ENCODE measurements at regions not wholly inside any gene's neighbourhood (a gene's known extent, or its start where the extent isn't known, plus 50 kb on each side); places are given as distances from the start of the nearest gene placed in this dataset.
"Not testable (repeated sequence)": the region's sequence is repeated elsewhere in the genome, so short reads cannot be mapped to it uniquely, and the experiment has no call there.

GRCh38 chr9:2271426-2271825 is 256.3 kb downstream of the SMARCA2 start:
- Histone ChIP-seq H3K79me2 (ENCODE audit: control insufficient read depth, insufficient read depth, low read length) (no peaks in the 10 kb centered on the region), H3K9me3 (ENCODE audit: control insufficient read depth, insufficient read depth, low read depth, low read length) (no peaks in the 10 kb centered on the region), H2AFZ (ENCODE audit: low read length) (no peak overlapping the region), H3K36me3 (ENCODE audit: control insufficient read depth, insufficient read depth, low read length) (no peaks in the 10 kb centered on the region), H3K9ac (ENCODE audit: insufficient read depth, low read length) (no peak overlapping the region), H3K27me3 (ENCODE audit: control insufficient read depth, insufficient read depth, low read length) (no peaks in the 10 kb centered on the region), H3K4me1 (ENCODE audit: control insufficient read depth, extremely low read depth, insufficient read depth, low read length) (no peaks in the 10 kb centered on the region), H4K20me1 (ENCODE audit: control insufficient read depth, extremely low read depth, insufficient read depth, low read length) (no peaks in the 10 kb centered on the region), H3K27ac (ENCODE audit: insufficient read depth, low read length) (no peak overlapping the region), H3K4me2 (ENCODE audit: extremely low read depth, insufficient read depth, low read length) (no peak overlapping the region), H3K4me3 (replicated peaks in 1 of 4; ENCODE audit: control extremely low read depth in 1 of 4, insufficient read depth in 1 of 4, low read depth in 3 of 4, low read length in 4 of 4) (no peak overlapping the region)
- peak; percentile 10 to 28 for DNase-seq (ENCODE audit: low read depth in 2 of 2)
- TF ChIP-seq CTCF (conservative IDR thresholded peaks at IDR 0.05 in 1 of 2, IDR thresholded peaks at IDR 0.05 in 1 of 2; ENCODE audit: low read depth in 1 of 2, low read length in 2 of 2) (no peak), EZH2 (IDR thresholded peaks at IDR 0.05; ENCODE audit: low read length, missing control alignments) (no peak)

- Histone ChIP-seq H3K9ac (ENCODE audit: insufficient read depth, low read length) (no peak overlapping the region), H3K36me3 (ENCODE audit: control insufficient read depth, insufficient read depth, low read length) (no peaks in the 10 kb centered on the region), H3K4me2 (ENCODE audit: extremely low read depth, insufficient read depth, low read length) (no peak overlapping the region), H3K4me3 (replicated peaks in 1 of 4; ENCODE audit: control extremely low read depth in 1 of 4, insufficient read depth in 1 of 4, low read depth in 3 of 4, low read length in 4 of 4) (no peak overlapping the region), H2AFZ (ENCODE audit: low read length) (no peak overlapping the region), H3K27ac (ENCODE audit: insufficient read depth, low read length) (no peak overlapping the region), H3K9me3 (ENCODE audit: control insufficient read depth, insufficient read depth, low read depth, low read length) (no peaks in the 10 kb centered on the region), H4K20me1 (ENCODE audit: control insufficient read depth, extremely low read depth, insufficient read depth, low read length) (no peaks in the 10 kb centered on the region), H3K27me3 (ENCODE audit: control insufficient read depth, insufficient read depth, low read length) (no peaks in the 10 kb centered on the region), H3K4me1 (ENCODE audit: control insufficient read depth, extremely low read depth, insufficient read depth, low read length) (no peaks in the 10 kb centered on the region), H3K79me2 (ENCODE audit: control insufficient read depth, insufficient read depth, low read length) (no peaks in the 10 kb centered on the region)
- no peak for DNase-seq (ENCODE audit: low read depth in 2 of 2)
- no peak for TF ChIP-seq CTCF (conservative IDR thresholded peaks at IDR 0.05 in 1 of 2, IDR thresholded peaks at IDR 0.05 in 1 of 2; ENCODE audit: low read depth in 1 of 2, low read length in 2 of 2)
- TF ChIP-seq EZH2 (IDR thresholded peaks at IDR 0.05; ENCODE audit: low read length, missing control alignments), result no peak
These were observed 259.6 kb downstream of the SMARCA2 start for GRCh38 chr9:2274762-2275161.

GRCh38 chr9:2276296-2276695 is 261.1 kb downstream of the SMARCA2 start:
- Histone ChIP-seq H3K27ac (ENCODE audit: insufficient read depth, low read length) (no peak overlapping the region), H3K79me2 (ENCODE audit: control insufficient read depth, insufficient read depth, low read length) (no peaks in the 10 kb centered on the region), H3K9me3 (ENCODE audit: control insufficient read depth, insufficient read depth, low read depth, low read length) (no peaks in the 10 kb centered on the region), H3K4me3 (replicated peaks in 1 of 4; ENCODE audit: control extremely low read depth in 1 of 4, insufficient read depth in 1 of 4, low read depth in 3 of 4, low read length in 4 of 4) (no peak overlapping the region), H3K4me1 (ENCODE audit: control insufficient read depth, extremely low read depth, insufficient read depth, low read length) (no peaks in the 10 kb centered on the region), H2AFZ (ENCODE audit: low read length) (no peak overlapping the region), H3K27me3 (ENCODE audit: control insufficient read depth, insufficient read depth, low read length) (no peaks in the 10 kb centered on the region), H3K4me2 (ENCODE audit: extremely low read depth, insufficient read depth, low read length) (no peak overlapping the region), H4K20me1 (ENCODE audit: control insufficient read depth, extremely low read depth, insufficient read depth, low read length) (no peaks in the 10 kb centered on the region), H3K9ac (ENCODE audit: insufficient read depth, low read length) (no peak overlapping the region), H3K36me3 (ENCODE audit: control insufficient read depth, insufficient read depth, low read length) (no peaks in the 10 kb centered on the region)
- DNase-seq (ENCODE audit: low read depth in 2 of 2), result no peak
- TF ChIP-seq EZH2 (IDR thresholded peaks at IDR 0.05; ENCODE audit: low read length, missing control alignments) (no peak), CTCF (conservative IDR thresholded peaks at IDR 0.05 in 1 of 2, IDR thresholded peaks at IDR 0.05 in 1 of 2; ENCODE audit: low read depth in 1 of 2, low read length in 2 of 2) (no peak)

- H3K4me3 ChIP-seq (replicated peaks in 1 of 4; ENCODE audit: control extremely low read depth in 1 of 4, insufficient read depth in 1 of 4, low read depth in 3 of 4, low read length in 4 of 4); DNase-seq (ENCODE audit: low read depth in 2 of 2); H3K9me3 ChIP-seq (ENCODE audit: control insufficient read depth, insufficient read depth, low read depth, low read length); H3K4me2 ChIP-seq (ENCODE audit: extremely low read depth, insufficient read depth, low read length); H2AFZ ChIP-seq (ENCODE audit: low read length); H3K27me3 ChIP-seq (ENCODE audit: control insufficient read depth, insufficient read depth, low read length); H3K27ac ChIP-seq (ENCODE audit: insufficient read depth, low read length); H3K79me2 ChIP-seq (ENCODE audit: control insufficient read depth, insufficient read depth, low read length); H3K9ac ChIP-seq (ENCODE audit: insufficient read depth, low read length); H3K36me3 ChIP-seq (ENCODE audit: control insufficient read depth, insufficient read depth, low read length); H4K20me1 ChIP-seq (ENCODE audit: control insufficient read depth, extremely low read depth, insufficient read depth, low read length); H3K4me1 ChIP-seq (ENCODE audit: control insufficient read depth, extremely low read depth, insufficient read depth, low read length): not testable (repeated sequence)
These were observed 262.0 kb downstream of the SMARCA2 start for GRCh38 chr9:2277133-2277532.

GRCh38 chr9:2277644-2278043 is 262.5 kb downstream of the SMARCA2 start:
- H2AFZ ChIP-seq (ENCODE audit: low read length); H3K27ac ChIP-seq (ENCODE audit: insufficient read depth, low read length); H3K4me3 ChIP-seq (replicated peaks in 1 of 4; ENCODE audit: control extremely low read depth in 1 of 4, insufficient read depth in 1 of 4, low read depth in 3 of 4, low read length in 4 of 4); H3K9ac ChIP-seq (ENCODE audit: insufficient read depth, low read length); H3K79me2 ChIP-seq (ENCODE audit: control insufficient read depth, insufficient read depth, low read length); H4K20me1 ChIP-seq (ENCODE audit: control insufficient read depth, extremely low read depth, insufficient read depth, low read length); H3K4me1 ChIP-seq (ENCODE audit: control insufficient read depth, extremely low read depth, insufficient read depth, low read length); H3K36me3 ChIP-seq (ENCODE audit: control insufficient read depth, insufficient read depth, low read length); H3K9me3 ChIP-seq (ENCODE audit: control insufficient read depth, insufficient read depth, low read depth, low read length); DNase-seq (ENCODE audit: low read depth in 2 of 2); H3K27me3 ChIP-seq (ENCODE audit: control insufficient read depth, insufficient read depth, low read length); H3K4me2 ChIP-seq (ENCODE audit: extremely low read depth, insufficient read depth, low read length): not testable (repeated sequence)

All from fibroblast of lung (primary cell).